ENCODE measurements at regions not wholly inside any gene's neighbourhood (a gene's known extent, or its start where the extent isn't known, plus 50 kb on each side); places are given as distances from the start of the nearest gene placed in this dataset.
"Not testable (repeated sequence)": the region's sequence is repeated elsewhere in the genome, so short reads cannot be mapped to it uniquely, and the experiment has no call there.

GRCh38 chrY:12305456-12305855, 395.6 kb upstream of the USP9Y start:
- ChIA-PET POLR2A (no interaction called here), CTCF (no interaction called here)
- no peaks in the 10 kb centered on the region for H3K9me3 Mint-ChIP-seq
- H3K4me1 Mint-ChIP-seq: peaks cover 6% of the 10 kb centered on the region
- H3K4me3 Mint-ChIP-seq: no peak overlapping the region
- no peaks in the 10 kb centered on the region for H3K27me3 Mint-ChIP-seq
- no peak for DNase-seq
- H3K36me3 Mint-ChIP-seq (ENCODE audit: low read depth): no peaks in the 10 kb centered on the region
- H3K27ac Mint-ChIP-seq: no peak overlapping the region

GRCh38 chrY:12309212-12309611, 391.8 kb upstream of the USP9Y start:
- peak; percentile 16 for DNase-seq
- POLR2A ChIA-PET: no interaction called here
- H3K4me1 Mint-ChIP-seq: no peaks in the 10 kb centered on the region
- CTCF ChIA-PET: no interaction called here
- H3K27ac Mint-ChIP-seq: no peak overlapping the region
- H3K9me3 Mint-ChIP-seq: no peaks in the 10 kb centered on the region
- no peaks in the 10 kb centered on the region for H3K27me3 Mint-ChIP-seq
- H3K36me3 Mint-ChIP-seq (ENCODE audit: low read depth): no peaks in the 10 kb centered on the region
- H3K4me3 Mint-ChIP-seq: no peak overlapping the region

- DNase-seq: no peak
- Mint-ChIP-seq H3K27me3 (no peaks in the 10 kb centered on the region), H3K4me1 (no peaks in the 10 kb centered on the region), H3K36me3 (ENCODE audit: low read depth) (no peaks in the 10 kb centered on the region), H3K9me3 (no peaks in the 10 kb centered on the region), H3K4me3 (no peak overlapping the region), H3K27ac (no peak overlapping the region)
- ChIA-PET POLR2A (no interaction called here), CTCF (no interaction called here)
Observed at GRCh38 chrY:12310832-12311231, 390.2 kb upstream of the USP9Y start.

GRCh38 chrY:12327751-12328150, 373.3 kb upstream of the USP9Y start:
- Mint-ChIP-seq H3K9me3 (no peaks in the 10 kb centered on the region), H3K27me3 (no peaks in the 10 kb centered on the region), H3K4me3 (no peak overlapping the region), H3K36me3 (ENCODE audit: low read depth) (no peaks in the 10 kb centered on the region), H3K4me1 (no peaks in the 10 kb centered on the region), H3K27ac (no peak overlapping the region)
- DNase-seq: no peak
- CTCF ChIA-PET: no interaction called here
- POLR2A ChIA-PET: no interaction called here

- H3K27ac Mint-ChIP-seq; POLR2A ChIA-PET; H3K4me3 Mint-ChIP-seq; DNase-seq; H3K9me3 Mint-ChIP-seq; CTCF ChIA-PET; H3K4me1 Mint-ChIP-seq; H3K36me3 Mint-ChIP-seq (ENCODE audit: low read depth); H3K27me3 Mint-ChIP-seq: not testable (repeated sequence)
Observed at GRCh38 chrY:12331917-12332316, 369.1 kb upstream of the USP9Y start.

- ChIA-PET CTCF (no interaction called here), POLR2A (no interaction called here)
- no peak for DNase-seq
- H3K4me3 Mint-ChIP-seq: no peak overlapping the region
- no peak overlapping the region for H3K27ac Mint-ChIP-seq
- H3K27me3 Mint-ChIP-seq: no peaks in the 10 kb centered on the region
- H3K9me3 Mint-ChIP-seq: no peaks in the 10 kb centered on the region
- H3K36me3 Mint-ChIP-seq (ENCODE audit: low read depth): no peaks in the 10 kb centered on the region
- H3K4me1 Mint-ChIP-seq: no peaks in the 10 kb centered on the region
Observed at GRCh38 chrY:12343211-12343610, 357.8 kb upstream of the USP9Y start.

GRCh38 chrY:12348181-12348580, 352.9 kb upstream of the USP9Y start:
- Mint-ChIP-seq H3K4me1 (no peaks in the 10 kb centered on the region), H3K36me3 (ENCODE audit: low read depth) (no peaks in the 10 kb centered on the region), H3K27me3 (no peaks in the 10 kb centered on the region), H3K9me3 (no peaks in the 10 kb centered on the region), H3K4me3 (no peak overlapping the region), H3K27ac (no peak overlapping the region)
- no peak for DNase-seq
- ChIA-PET POLR2A (no interaction called here), CTCF (no interaction called here)

- H3K9me3 Mint-ChIP-seq: no peaks in the 10 kb centered on the region
- no peak for DNase-seq
- no peak overlapping the region for H3K4me3 Mint-ChIP-seq
- no peaks in the 10 kb centered on the region for H3K27me3 Mint-ChIP-seq
- CTCF ChIA-PET: no interaction called here
- H3K4me1 Mint-ChIP-seq: no peaks in the 10 kb centered on the region
- H3K27ac Mint-ChIP-seq: no peak overlapping the region
- POLR2A ChIA-PET: no interaction called here
- no peaks in the 10 kb centered on the region for H3K36me3 Mint-ChIP-seq (ENCODE audit: low read depth)
Observed at GRCh38 chrY:12357204-12357603, 343.8 kb upstream of the USP9Y start.

- no peak for DNase-seq
- H3K27ac Mint-ChIP-seq: no peak overlapping the region
- ChIA-PET POLR2A (no interaction called here), CTCF (no interaction called here)
- H3K4me1 Mint-ChIP-seq: no peaks in the 10 kb centered on the region
- no peak overlapping the region for H3K4me3 Mint-ChIP-seq
- H3K27me3 Mint-ChIP-seq: no peaks in the 10 kb centered on the region
- no peaks in the 10 kb centered on the region for H3K36me3 Mint-ChIP-seq (ENCODE audit: low read depth)
- no peaks in the 10 kb centered on the region for H3K9me3 Mint-ChIP-seq
Observed at GRCh38 chrY:12357655-12358054, 343.4 kb upstream of the USP9Y start.

- no peak overlapping the region for H3K4me3 Mint-ChIP-seq
- H3K9me3 Mint-ChIP-seq: no peaks in the 10 kb centered on the region
- ChIA-PET CTCF (no interaction called here), POLR2A (no interaction called here)
- no peaks in the 10 kb centered on the region for H3K27me3 Mint-ChIP-seq
- no peak overlapping the region for H3K27ac Mint-ChIP-seq
- H3K36me3 Mint-ChIP-seq (ENCODE audit: low read depth): no peaks in the 10 kb centered on the region
- no peaks in the 10 kb centered on the region for H3K4me1 Mint-ChIP-seq
- no peak for DNase-seq
Observed at GRCh38 chrY:12358337-12358736, 342.7 kb upstream of the USP9Y start.

- CTCF ChIA-PET: no interaction called here
- DNase-seq: no peak
- no peaks in the 10 kb centered on the region for H3K27me3 Mint-ChIP-seq
- no peaks in the 10 kb centered on the region for H3K36me3 Mint-ChIP-seq (ENCODE audit: low read depth)
- no peaks in the 10 kb centered on the region for H3K9me3 Mint-ChIP-seq
- H3K4me3 Mint-ChIP-seq: no peak overlapping the region
- no peak overlapping the region for H3K27ac Mint-ChIP-seq
- POLR2A ChIA-PET: no interaction called here
- no peaks in the 10 kb centered on the region for H3K4me1 Mint-ChIP-seq
Observed at GRCh38 chrY:12359867-12360266, 341.2 kb upstream of the USP9Y start.

GRCh38 chrY:12360496-12360895, 340.5 kb upstream of the USP9Y start:
- no peak overlapping the region for H3K4me3 Mint-ChIP-seq
- CTCF ChIA-PET: no interaction called here

GRCh38 chrY:12365311-12365910, 335.6 kb upstream of the USP9Y start:
- no peak for DNase-seq
- ChIA-PET POLR2A (no interaction called here), CTCF (no interaction called here)
- Mint-ChIP-seq H3K36me3 (ENCODE audit: low read depth) (no peaks in the 10 kb centered on the region), H3K4me3 (no peak overlapping the region), H3K27ac (no peak overlapping the region), H3K9me3 (no peaks in the 10 kb centered on the region), H3K4me1 (no peaks in the 10 kb centered on the region), H3K27me3 (no peaks in the 10 kb centered on the region)

More at GRCh38 chrY:12360496-12360895, 340.5 kb upstream of the USP9Y start:
- POLR2A ChIA-PET: no interaction called here
- Mint-ChIP-seq H3K9me3 (no peaks in the 10 kb centered on the region), H3K27me3 (no peaks in the 10 kb centered on the region), H3K36me3 (ENCODE audit: low read depth) (no peaks in the 10 kb centered on the region), H3K27ac (no peak overlapping the region), H3K4me1 (no peaks in the 10 kb centered on the region)
- no peak for DNase-seq

GRCh38 chrY:12374588-12374987, 326.4 kb upstream of the USP9Y start:
- H3K36me3 Mint-ChIP-seq (ENCODE audit: low read depth); POLR2A ChIA-PET; DNase-seq; H3K27ac Mint-ChIP-seq; H3K4me1 Mint-ChIP-seq; CTCF ChIA-PET; H3K9me3 Mint-ChIP-seq; H3K4me3 Mint-ChIP-seq; H3K27me3 Mint-ChIP-seq: not testable (repeated sequence)
